K562 (cell line): ENCODE measurements at regions not wholly inside any gene's neighbourhood (a gene's known extent, or its start where the extent isn't known, plus 50 kb on each side); places are given as distances from the start of the nearest gene placed in this dataset.

Experiments
- ATAC-seq: fragments of 200-7000 bp; cut with Tn5 transposase; 3 replicates; pipeline ENCODE4 v1.9.1; 2020; ENCODE audit warnings: moderate library complexity
- BruUV-seq: library from RNA; stranded (reverse); fragments of 400-500 nt; replicated peaks from 2 replicates; lab custom pipeline; 2021; lab: Mats Ljungman, UMichigan
- CTCF ChIA-PET: fragments of 300-600 bp; formaldehyde crosslinking; extraction: SDS; loops from one replicate; lab custom pipeline; 2021; ENCODE audit warnings: low intra/inter-chr PET ratio; lab: Yijun Ruan, JAX
- POLR2A ChIA-PET: fragments of 300-600, 350-650 bp; sonication (Branson Sonifier 250); formaldehyde crosslinking; extraction: SDS; loops from one replicate; lab custom pipeline; 2021; ENCODE audit warnings: antibody characterized with exemption, inconsistent platforms; lab: Yijun Ruan, JAX
- DNase-seq, 4 experiments: peaks; one replicate each; pipeline versions ENCODE4 v3.0.0 to v3.0.0-alpha.2; 2011 to 2018; ENCODE audit warnings: low spot score in 3 of 4, mixed read lengths in 3 of 4; ENCODE audit errors: extremely low read depth in 1 of 4
- FAIRE-seq: peaks from 2 replicates; lab custom pipeline; 2011; peaks lifted over from hg19 to GRCh38; lab: Jason Lieb, UNC
- H2AFZ ChIP-seq: 2 replicates; pipeline ENCODE4 v1.6.0; 2011; ENCODE audit warnings: low read depth, low read length, control low read depth, inconsistent platforms
- H3K27ac ChIP-seq: fragments of 200-600 bp; 3 replicates; pipeline ENCODE4 v1.8.0; 2011; ENCODE audit warnings: low read depth, mild to moderate bottlenecking, control low read depth, inconsistent platforms, low read length, moderate library complexity, mixed read lengths; ENCODE audit errors: extremely low read depth
- H3K27me3 ChIP-seq, 2 experiments: fragments of 300-600 bp in 1 of 2; 2 replicates in 1 of 2; 3 replicates in 1 of 2; pipeline versions ENCODE4 v1.6.0 to v1.8.0; 2011; ENCODE audit warnings: inconsistent platforms in 2 of 2, low read length in 2 of 2, mild to moderate bottlenecking in 1 of 2, mixed read lengths in 1 of 2, moderate library complexity in 1 of 2; ENCODE audit not compliant: control insufficient read depth in 2 of 2, insufficient read depth in 2 of 2
- H3K36me3 ChIP-seq: fragments of 300-600 bp; 3 replicates; pipeline ENCODE4 v1.8.0; 2011; ENCODE audit warnings: mild to moderate bottlenecking, low read length, inconsistent platforms; ENCODE audit not compliant: control insufficient read depth, insufficient read depth
- H3K4me1 ChIP-seq, 2 experiments: fragments of 200-600 bp in 1 of 2; replicated peaks in 1 of 2; 2 replicates in 1 of 2; 3 replicates in 1 of 2; pipeline versions ENCODE4 v1.5.1 to v1.8.0; 2011; ENCODE audit warnings: inconsistent platforms in 2 of 2, low read length in 2 of 2, mild to moderate bottlenecking in 1 of 2, mixed read lengths in 1 of 2, moderate library complexity in 1 of 2; ENCODE audit not compliant: control insufficient read depth in 2 of 2, insufficient read depth in 2 of 2
- H3K4me2 ChIP-seq: 2 replicates; pipeline ENCODE4 v1.6.1; 2011; ENCODE audit warnings: low read length, control low read depth, inconsistent platforms, mixed read lengths; ENCODE audit not compliant: insufficient read depth
- H3K4me3 ChIP-seq: fragments of 200-600 bp; sonication (generic), shearing (Covaris generic); 2 replicates; pipeline ENCODE4 v1.5.1; 2016; ENCODE audit warnings: control low read depth, inconsistent platforms
- H3K79me2 ChIP-seq: fragments of 200-600 bp; 3 replicates; pipeline ENCODE4 v1.8.0; 2011; ENCODE audit warnings: low read length, inconsistent platforms; ENCODE audit not compliant: control insufficient read depth, insufficient read depth
- H3K9ac ChIP-seq, 2 experiments: 2 replicates each; pipeline versions ENCODE4 v1.6.0 to v1.6.1; 2011; ENCODE audit warnings: low read depth in 2 of 2, low read length in 2 of 2, control low read depth in 1 of 2, inconsistent platforms in 1 of 2, mild to moderate bottlenecking in 1 of 2, mixed read lengths in 1 of 2; ENCODE audit not compliant: insufficient read depth in 1 of 2
- H3K9me1 ChIP-seq: one replicate; pipeline ENCODE4 v1.6.0; 2011; ENCODE audit warnings: inconsistent platforms, mild to moderate bottlenecking, low read length, moderate library complexity; ENCODE audit not compliant: control insufficient read depth, insufficient read depth
- H3K9me3 ChIP-seq: replicated peaks from 2 replicates; pipeline ENCODE4 v1.5.1; 2011; ENCODE audit warnings: low read depth, low read length, inconsistent platforms; ENCODE audit not compliant: control insufficient read depth, insufficient read depth
- H4K20me1 ChIP-seq: replicated peaks from 2 replicates; pipeline ENCODE4 v1.6.1; 2011; ENCODE audit warnings: low read length, inconsistent platforms, mixed read lengths; ENCODE audit not compliant: control insufficient read depth, insufficient read depth
- DNMT1 ChIP-seq: fragments of 450-650 bp; IDR thresholded peaks from 2 replicates; pipeline ENCODE4 v1.6.1; 2016; ENCODE audit warnings: antibody characterized with exemption, mild to moderate bottlenecking
- GABPB2 ChIP-seq: fragments of 250-450 bp; sonication (Bioruptor Pico); conservative IDR thresholded peaks from 2 replicates; pipeline ENCODE4 v1.5.1; 2021; ENCODE audit warnings: mild to moderate bottlenecking
- HDAC6 ChIP-seq: IDR thresholded peaks from 2 replicates; pipeline ENCODE4 v1.6.1; 2012; ENCODE audit warnings: low read depth, mild to moderate bottlenecking, control low read depth, inconsistent platforms, low read length, moderate library complexity
- MED1 ChIP-seq: sonication (generic); formaldehyde crosslinking; IDR thresholded peaks from 2 replicates; pipeline ENCODE4 v1.8.1; 2023; ENCODE audit warnings: missing genetic modification reagents, borderline replicate concordance
- MEF2D ChIP-seq: conservative IDR thresholded peaks from 2 replicates; pipeline ENCODE4 v1.6.1; 2016; ENCODE audit warnings: low read depth, missing genetic modification characterization, missing compliant biosample characterization
- RHOXF2B ChIP-seq: fragments of 250-450 bp; sonication (Bioruptor Pico); conservative IDR thresholded peaks from 2 replicates; pipeline ENCODE4 v1.5.1; 2021
- SMARCC2 ChIP-seq: fragments of 450-650 bp; IDR thresholded peaks from 2 replicates; pipeline ENCODE4 v1.6.1; 2017; ENCODE audit warnings: antibody characterized with exemption, moderate library complexity, mild to moderate bottlenecking, low read depth
- SP2 ChIP-seq: IDR thresholded peaks from 2 replicates; pipeline ENCODE4 v1.6.1; 2011; ENCODE audit warnings: mild to moderate bottlenecking, low read depth, low read length, moderate library complexity; ENCODE audit not compliant: poor library complexity, severe bottlenecking; ENCODE audit errors: extremely low read depth
- SREBF2 ChIP-seq: sonication (generic); formaldehyde crosslinking; IDR thresholded peaks from 2 replicates; pipeline ENCODE4 v1.4.0; 2020; ENCODE audit warnings: mild to moderate bottlenecking, missing genetic modification reagents
- ZFPM2 ChIP-seq: fragments of 250-450 bp; sonication (Bioruptor Pico); IDR thresholded peaks from 2 replicates; pipeline ENCODE4 v1.5.1; 2022; ENCODE audit warnings: mild to moderate bottlenecking
- ZNF695 ChIP-seq: fragments of 450-650 bp; formaldehyde crosslinking; IDR thresholded peaks from 2 replicates; pipeline ENCODE4 v1.4.0; 2020; ENCODE audit warnings: mild to moderate bottlenecking, moderate library complexity
- ZNF830 ChIP-seq: fragments of 250-450 bp; sonication (Bioruptor Pico); IDR thresholded peaks from 2 replicates; pipeline ENCODE4 v1.5.0; 2021; ENCODE audit warnings: mild to moderate bottlenecking
- WGBS: fragments of 100-300 bp; shearing (Covaris generic); methylation state at CpG from one replicate; pipeline ENCODE4 v1.1.6; 2016; ENCODE audit warnings: low coverage, mixed read lengths; ENCODE audit not compliant: insufficient coverage; ENCODE audit errors: missing lambda C conversion rate; 5-methylcytosine and 5-hydroxymethylcytosine counted together
- in situ Hi-C: fragments of 300-500 bp; cut with MboI; formaldehyde crosslinking; loops from 4 replicates; pipeline ENCODE4 v1.15.0; 2018; ENCODE audit warnings: inconsistent platforms, mixed read lengths
- intact Hi-C: fragments of 100-400 bp; cut with micrococcal nuclease; formaldehyde crosslinking; loops from 2 replicates; pipeline ENCODE4 v1.14.2; 2022
- TF ChIP-seq, protein P1 (sequence below): fragments of 250-450 bp; sonication (Bioruptor Pico); IDR thresholded peaks from 2 replicates; pipeline ENCODE4 v1.4.0; 2020; ENCODE audit warnings: borderline replicate concordance
- TF ChIP-seq, protein P2 (sequence below): fragments of 450-650 bp; IDR thresholded peaks from 2 replicates; pipeline ENCODE4 v1.6.1; 2017; ENCODE audit warnings: antibody characterized with exemption, mild to moderate bottlenecking
- TF ChIP-seq, protein P3 (sequence below): fragments of 450-650 bp; IDR thresholded peaks from 2 replicates; pipeline ENCODE4 v1.6.1; 2016; ENCODE audit warnings: low read depth, mild to moderate bottlenecking, moderate library complexity
- TF ChIP-seq, protein P4 (sequence below): fragments of 250-450 bp; sonication (Bioruptor Pico); IDR thresholded peaks from 2 replicates; pipeline ENCODE4 v1.8.0; 2022; ENCODE audit warnings: moderate library complexity, mild to moderate bottlenecking, inconsistent platforms

DNA sequence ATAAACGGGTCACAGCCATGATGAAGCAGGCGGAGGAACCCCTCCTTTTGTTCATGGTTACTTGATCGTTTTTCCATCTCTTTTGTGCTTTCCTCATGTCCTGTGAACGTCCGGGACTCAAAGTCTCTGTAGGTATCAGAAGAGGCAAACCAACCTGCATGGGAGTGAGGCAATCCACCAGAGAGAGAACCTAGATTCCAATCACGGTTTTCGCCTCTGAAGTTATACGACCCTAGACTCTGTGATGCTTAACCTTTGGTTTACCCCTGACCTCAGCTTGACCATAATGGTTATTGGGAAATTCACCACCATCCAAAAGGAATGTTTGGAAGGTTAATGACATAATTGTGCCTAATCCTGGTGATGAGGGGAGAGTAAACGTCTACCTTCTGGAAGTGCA is 186.8 kb upstream of the PRICKLE1 start:
- H4K20me1 ChIP-seq, result no peaks in the 10 kb centered on the region
- WGBS, result 1% methylated on average over 9 of the region's 9 CpGs
- in situ Hi-C loops, result no loop called here
- no peaks in the 10 kb centered on the region for H3K27me3 ChIP-seq
- H3K4me2 ChIP-seq, result no peak overlapping the region
- H3K9ac ChIP-seq, result no peak overlapping the region
- no peak overlapping the region for H3K4me3 ChIP-seq
- no peaks in the 10 kb centered on the region for H3K4me1 ChIP-seq
- H3K9me1 ChIP-seq, result no peaks in the 10 kb centered on the region
- BruUV-seq, result no TSS peak
- POLR2A ChIA-PET, result no interaction called here
- FAIRE-seq (no peak), ATAC-seq (no peak), DNase-seq (no peak)
- no peaks in the 10 kb centered on the region for H3K9me3 ChIP-seq
- no peaks in the 10 kb centered on the region for H3K79me2 ChIP-seq
- H2AFZ ChIP-seq, result no peak overlapping the region
- intact Hi-C loops, result no loop called here
- no peaks in the 10 kb centered on the region for H3K36me3 ChIP-seq
- CTCF ChIA-PET, result no interaction called here
- no peak overlapping the region for H3K27ac ChIP-seq
- TF ChIP-seq SP2 (no peak), ZNF695 (CRISPR knock-in tag) (no peak), GABPB2 (CRISPR knock-in tag) (no peak), HDAC6 (no peak), ZFPM2 (CRISPR knock-in tag) (no peak), SREBF2 (no peak), MED1 (no peak), DNMT1 (no peak), SMARCC2 (no peak), MEF2D (tag) (no peak), ZNF830 (no peak), RHOXF2B (CRISPR knock-in tag) (no peak)
- TF ChIP-seq, protein P1, sequence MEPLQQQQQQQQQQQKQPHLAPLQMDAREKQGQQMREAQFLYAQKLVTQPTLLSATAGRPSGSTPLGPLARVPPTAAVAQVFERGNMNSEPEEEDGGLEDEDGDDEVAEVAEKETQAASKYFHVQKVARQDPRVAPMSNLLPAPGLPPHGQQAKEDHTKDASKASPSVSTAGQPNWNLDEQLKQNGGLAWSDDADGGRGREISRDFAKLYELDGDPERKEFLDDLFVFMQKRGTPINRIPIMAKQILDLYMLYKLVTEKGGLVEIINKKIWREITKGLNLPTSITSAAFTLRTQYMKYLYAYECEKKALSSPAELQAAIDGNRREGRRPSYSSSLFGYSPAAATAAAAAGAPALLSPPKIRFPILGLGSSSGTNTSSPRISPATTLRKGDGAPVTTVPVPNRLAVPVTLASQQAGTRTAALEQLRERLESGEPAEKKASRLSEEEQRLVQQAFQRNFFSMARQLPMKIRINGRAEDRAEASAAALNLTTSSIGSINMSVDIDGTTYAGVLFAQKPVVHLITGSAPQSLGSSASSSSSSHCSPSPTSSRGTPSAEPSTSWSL (CRISPR knock-in tag), result no peak
- TF ChIP-seq, protein P2, sequence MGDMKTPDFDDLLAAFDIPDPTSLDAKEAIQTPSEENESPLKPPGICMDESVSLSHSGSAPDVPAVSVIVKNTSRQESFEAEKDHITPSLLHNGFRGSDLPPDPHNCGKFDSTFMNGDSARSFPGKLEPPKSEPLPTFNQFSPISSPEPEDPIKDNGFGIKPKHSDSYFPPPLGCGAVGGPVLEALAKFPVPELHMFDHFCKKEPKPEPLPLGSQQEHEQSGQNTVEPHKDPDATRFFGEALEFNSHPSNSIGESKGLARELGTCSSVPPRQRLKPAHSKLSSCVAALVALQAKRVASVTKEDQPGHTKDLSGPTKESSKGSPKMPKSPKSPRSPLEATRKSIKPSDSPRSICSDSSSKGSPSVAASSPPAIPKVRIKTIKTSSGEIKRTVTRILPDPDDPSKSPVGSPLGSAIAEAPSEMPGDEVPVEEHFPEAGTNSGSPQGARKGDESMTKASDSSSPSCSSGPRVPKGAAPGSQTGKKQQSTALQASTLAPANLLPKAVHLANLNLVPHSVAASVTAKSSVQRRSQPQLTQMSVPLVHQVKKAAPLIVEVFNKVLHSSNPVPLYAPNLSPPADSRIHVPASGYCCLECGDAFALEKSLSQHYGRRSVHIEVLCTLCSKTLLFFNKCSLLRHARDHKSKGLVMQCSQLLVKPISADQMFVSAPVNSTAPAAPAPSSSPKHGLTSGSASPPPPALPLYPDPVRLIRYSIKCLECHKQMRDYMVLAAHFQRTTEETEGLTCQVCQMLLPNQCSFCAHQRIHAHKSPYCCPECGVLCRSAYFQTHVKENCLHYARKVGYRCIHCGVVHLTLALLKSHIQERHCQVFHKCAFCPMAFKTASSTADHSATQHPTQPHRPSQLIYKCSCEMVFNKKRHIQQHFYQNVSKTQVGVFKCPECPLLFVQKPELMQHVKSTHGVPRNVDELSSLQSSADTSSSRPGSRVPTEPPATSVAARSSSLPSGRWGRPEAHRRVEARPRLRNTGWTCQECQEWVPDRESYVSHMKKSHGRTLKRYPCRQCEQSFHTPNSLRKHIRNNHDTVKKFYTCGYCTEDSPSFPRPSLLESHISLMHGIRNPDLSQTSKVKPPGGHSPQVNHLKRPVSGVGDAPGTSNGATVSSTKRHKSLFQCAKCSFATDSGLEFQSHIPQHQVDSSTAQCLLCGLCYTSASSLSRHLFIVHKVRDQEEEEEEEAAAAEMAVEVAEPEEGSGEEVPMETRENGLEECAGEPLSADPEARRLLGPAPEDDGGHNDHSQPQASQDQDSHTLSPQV, result no peak
- TF ChIP-seq, protein P3, sequence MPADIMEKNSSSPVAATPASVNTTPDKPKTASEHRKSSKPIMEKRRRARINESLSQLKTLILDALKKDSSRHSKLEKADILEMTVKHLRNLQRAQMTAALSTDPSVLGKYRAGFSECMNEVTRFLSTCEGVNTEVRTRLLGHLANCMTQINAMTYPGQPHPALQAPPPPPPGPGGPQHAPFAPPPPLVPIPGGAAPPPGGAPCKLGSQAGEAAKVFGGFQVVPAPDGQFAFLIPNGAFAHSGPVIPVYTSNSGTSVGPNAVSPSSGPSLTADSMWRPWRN, result no peak
- TF ChIP-seq, protein P4, sequence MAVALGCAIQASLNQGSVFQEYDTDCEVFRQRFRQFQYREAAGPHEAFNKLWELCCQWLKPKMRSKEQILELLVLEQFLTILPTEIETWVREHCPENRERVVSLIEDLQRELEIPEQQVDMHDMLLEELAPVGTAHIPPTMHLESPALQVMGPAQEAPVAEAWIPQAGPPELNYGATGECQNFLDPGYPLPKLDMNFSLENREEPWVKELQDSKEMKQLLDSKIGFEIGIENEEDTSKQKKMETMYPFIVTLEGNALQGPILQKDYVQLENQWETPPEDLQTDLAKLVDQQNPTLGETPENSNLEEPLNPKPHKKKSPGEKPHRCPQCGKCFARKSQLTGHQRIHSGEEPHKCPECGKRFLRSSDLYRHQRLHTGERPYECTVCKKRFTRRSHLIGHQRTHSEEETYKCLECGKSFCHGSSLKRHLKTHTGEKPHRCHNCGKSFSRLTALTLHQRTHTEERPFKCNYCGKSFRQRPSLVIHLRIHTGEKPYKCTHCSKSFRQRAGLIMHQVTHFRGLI (CRISPR knock-in tag), result no peak
